ENCODE measurements at regions not wholly inside any gene's neighbourhood (a gene's known extent, or its start where the extent isn't known, plus 50 kb on each side); places are given as distances from the start of the nearest gene placed in this dataset.

DNA sequence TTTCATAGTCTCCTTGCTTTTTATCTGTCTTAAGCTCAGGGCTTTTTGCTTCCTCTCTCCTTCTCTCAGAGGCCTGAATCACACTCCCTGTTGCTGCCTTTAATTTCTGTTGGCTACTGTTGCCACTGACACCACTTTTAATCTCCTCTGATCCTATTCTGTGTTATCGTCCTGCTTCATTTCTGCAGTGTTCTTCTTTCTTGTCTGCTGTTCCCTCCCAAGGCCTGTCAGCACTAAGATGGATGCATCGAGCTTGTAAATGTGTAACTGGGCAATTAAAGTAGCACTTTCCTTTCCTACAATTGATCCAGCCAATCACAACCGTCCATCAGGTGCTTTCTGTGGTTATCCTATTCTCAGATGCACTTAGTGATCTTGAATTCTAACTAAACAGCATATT, 71.3 kb upstream of the VEPH1 start:
- Histone ChIP-seq H3K79me1 (ENCODE audit: low read depth, low read length) (no peaks in the 10 kb centered on the region), H3K27ac (ENCODE audit: low read depth, low read length) (no peak overlapping the region), H3K56ac (replicated peaks; ENCODE audit: insufficient read length, low read depth, low read length) (no peak overlapping the region), H2AFZ (ENCODE audit: low read length) (no peak overlapping the region), H2BK20ac (ENCODE audit: low read length) (no peak overlapping the region), H3K9ac (replicated peaks in 1 of 4; ENCODE audit: extremely low read depth in 1 of 4, low read depth in 3 of 4, low read length in 3 of 4) (no peak overlapping the region), H3K14ac (ENCODE audit: insufficient read length) (no peak overlapping the region), H2BK12ac (ENCODE audit: low read depth, low read length) (no peak overlapping the region), H2BK120ac (replicated peaks; ENCODE audit: low read depth, low read length) (no peak overlapping the region), H4K91ac (replicated peaks; ENCODE audit: insufficient read length, low read length) (no peak overlapping the region), H2BK5ac (ENCODE audit: low read depth, low read length) (no peak overlapping the region), H4K5ac (ENCODE audit: insufficient read length, low read depth, low read length) (no peak overlapping the region), H3K9me3 (ENCODE audit: insufficient read depth in 2 of 2, low read depth in 1 of 2, low read length in 1 of 2) (no peaks in the 10 kb centered on the region), H3K23ac (ENCODE audit: insufficient read length) (no peak overlapping the region), H3K18ac (ENCODE audit: extremely low read depth, low read length) (no peak overlapping the region), H3K4me2 (ENCODE audit: insufficient read depth in 1 of 2, low read depth in 2 of 2, low read length in 2 of 2) (no peak overlapping the region), H2BK15ac (ENCODE audit: low read length) (no peak overlapping the region), H3K27me3 (replicated peaks in 1 of 4; ENCODE audit: control insufficient read depth in 3 of 4, extremely low read depth in 1 of 4, insufficient read depth in 3 of 4, low read length in 3 of 4) (no peaks in the 10 kb centered on the region), H3K79me2 (ENCODE audit: control insufficient read depth in 1 of 2, insufficient read depth in 2 of 2, low read length in 2 of 2) (no peaks in the 10 kb centered on the region), H2AK5ac (ENCODE audit: low read depth, low read length) (no peak overlapping the region), H3K4ac (replicated peaks; ENCODE audit: insufficient read length, low read depth, low read length) (no peak overlapping the region), H3K23me2 (ENCODE audit: low read depth, low read length) (no peaks in the 10 kb centered on the region), H4K20me1 (replicated peaks in 1 of 2; ENCODE audit: control insufficient read depth in 1 of 2, insufficient read depth in 2 of 2, low read length in 2 of 2) (no peaks in the 10 kb centered on the region), H3K4me1 (replicated peaks in 1 of 4; ENCODE audit: control insufficient read depth in 3 of 4, insufficient read depth in 4 of 4, low read length in 3 of 4) (no peaks in the 10 kb centered on the region), H3K4me3 (ENCODE audit: extremely low read depth in 1 of 4, insufficient read depth in 2 of 4, low read depth in 3 of 4, low read length in 4 of 4) (no peak overlapping the region), H3K36me3 (ENCODE audit: control insufficient read depth in 2 of 4, insufficient read depth in 4 of 4, low read length in 3 of 4) (no peaks in the 10 kb centered on the region), H4K8ac (ENCODE audit: extremely low read depth, insufficient read depth, low read length) (no peak overlapping the region)
- no peak for DNase-seq (ENCODE audit: low read depth in 1 of 2, low spot score in 2 of 2)
- TF ChIP-seq PHF8 (conservative IDR thresholded peaks at IDR 0.05; ENCODE audit: low read depth, low read length), result no peak
- TF ChIP-seq KDM4A (IDR thresholded peaks at IDR 0.05; ENCODE audit: low read depth, low read length, severe bottlenecking), result no peak
- no peak for TF ChIP-seq CHD1 (IDR thresholded peaks at IDR 0.05; ENCODE audit: low read depth, low read length)
- TF ChIP-seq CHD2 (IDR thresholded peaks at IDR 0.05; ENCODE audit: low read length), result no peak
- TF ChIP-seq YY1 (IDR thresholded peaks at IDR 0.05; ENCODE audit: low read depth, low read length), result no peak
- no peak for TF ChIP-seq EZH2 (IDR thresholded peaks at IDR 0.05; ENCODE audit: low read depth, low read length, severe bottlenecking)
- no peak for TF ChIP-seq SP4 (IDR thresholded peaks at IDR 0.05; ENCODE audit: low read length)
- TF ChIP-seq, protein P1, sequence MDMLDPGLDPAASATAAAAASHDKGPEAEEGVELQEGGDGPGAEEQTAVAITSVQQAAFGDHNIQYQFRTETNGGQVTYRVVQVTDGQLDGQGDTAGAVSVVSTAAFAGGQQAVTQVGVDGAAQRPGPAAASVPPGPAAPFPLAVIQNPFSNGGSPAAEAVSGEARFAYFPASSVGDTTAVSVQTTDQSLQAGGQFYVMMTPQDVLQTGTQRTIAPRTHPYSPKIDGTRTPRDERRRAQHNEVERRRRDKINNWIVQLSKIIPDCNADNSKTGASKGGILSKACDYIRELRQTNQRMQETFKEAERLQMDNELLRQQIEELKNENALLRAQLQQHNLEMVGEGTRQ (IDR thresholded peaks at IDR 0.05; ENCODE audit: low read length), result no peak
- TF ChIP-seq, protein P2, sequence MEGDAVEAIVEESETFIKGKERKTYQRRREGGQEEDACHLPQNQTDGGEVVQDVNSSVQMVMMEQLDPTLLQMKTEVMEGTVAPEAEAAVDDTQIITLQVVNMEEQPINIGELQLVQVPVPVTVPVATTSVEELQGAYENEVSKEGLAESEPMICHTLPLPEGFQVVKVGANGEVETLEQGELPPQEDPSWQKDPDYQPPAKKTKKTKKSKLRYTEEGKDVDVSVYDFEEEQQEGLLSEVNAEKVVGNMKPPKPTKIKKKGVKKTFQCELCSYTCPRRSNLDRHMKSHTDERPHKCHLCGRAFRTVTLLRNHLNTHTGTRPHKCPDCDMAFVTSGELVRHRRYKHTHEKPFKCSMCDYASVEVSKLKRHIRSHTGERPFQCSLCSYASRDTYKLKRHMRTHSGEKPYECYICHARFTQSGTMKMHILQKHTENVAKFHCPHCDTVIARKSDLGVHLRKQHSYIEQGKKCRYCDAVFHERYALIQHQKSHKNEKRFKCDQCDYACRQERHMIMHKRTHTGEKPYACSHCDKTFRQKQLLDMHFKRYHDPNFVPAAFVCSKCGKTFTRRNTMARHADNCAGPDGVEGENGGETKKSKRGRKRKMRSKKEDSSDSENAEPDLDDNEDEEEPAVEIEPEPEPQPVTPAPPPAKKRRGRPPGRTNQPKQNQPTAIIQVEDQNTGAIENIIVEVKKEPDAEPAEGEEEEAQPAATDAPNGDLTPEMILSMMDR (IDR thresholded peaks at IDR 0.05; ENCODE audit: control extremely low read depth in 1 of 3, insufficient read depth in 1 of 3, low read depth in 1 of 3, low read length in 3 of 3), result no peak
- TF ChIP-seq HDAC6 (IDR thresholded peaks at IDR 0.05; ENCODE audit: low read depth, low read length), result no peak
- 76% methylated on average over 3 of the region's 3 CpGs; no CpG with 5 or more reads in 1 of the 2 experiments for WGBS, 2 experiments (ENCODE audit: extremely low coverage in 1 of 2, insufficient coverage in 1 of 2, insufficient read length in 1 of 2, insufficient replicate concordance in 2 of 2, low coverage in 1 of 2, low lambda C conversion rate in 2 of 2, missing lambda C conversion rate in 1 of 2)
- ChIA-PET POLR2A (ENCODE audit: partially characterized antibody) (no interaction called here), CTCF (ENCODE audit: partially characterized antibody) (interaction anchor here (0.6 to 5.0 kb wide), 15 partner anchors 8 to 373 kb away, joined by 3 to 116 read pairs (median 9); no protein-coding TSS in a partner anchor)
- no peak for FAIRE-seq
